Activated CD4-positive, alpha-beta T cell treated with anti-CD3 and anti-CD28 coated beads, Interleukin-2, Interleukin-4, amounts not matched to agents 100 ng/mL and 50 ng/mL, durations not matched to agents 16 hours and 8 hours (primary cell): ENCODE measurements at regions not wholly inside any gene's neighbourhood (a gene's known extent, or its start where the extent isn't known, plus 50 kb on each side); places are given as distances from the start of the nearest gene placed in this dataset.

Experiments used
- DNase-seq: peaks from one replicate; pipeline ENCODE4 v3.0.0-alpha.2; 2020; ENCODE audit warnings: low spot score

- no peak for DNase-seq
These were observed 207.6 kb upstream of the RAB4A start for GRCh38 chr1:229063154-229063773.

- no peak for DNase-seq
These were observed 206.4 kb upstream of the RAB4A start for GRCh38 chr1:229064320-229065168.

- DNase-seq, result no peak
These were observed 205.3 kb upstream of the RAB4A start for GRCh38 chr1:229065613-229066012.

GRCh38 chr1:229066591-229066990 lies 204.3 kb upstream of the RAB4A start:
- no peak for DNase-seq

- DNase-seq, result no peak
These were observed 203.4 kb upstream of the RAB4A start for GRCh38 chr1:229067546-229067945.

- DNase-seq, result no peak
These were observed 202.5 kb upstream of the RAB4A start for GRCh38 chr1:229068270-229068987.

GRCh38 chr1:229069176-229069575 lies 201.7 kb upstream of the RAB4A start:
- no peak for DNase-seq

- no peak for DNase-seq
These were observed 200.7 kb upstream of the RAB4A start for GRCh38 chr1:229070168-229070567.

- DNase-seq, result no peak
These were observed 197.7 kb upstream of the RAB4A start for GRCh38 chr1:229073251-229073650.

GRCh38 chr1:229075217-229075616 lies 195.7 kb upstream of the RAB4A start:
- DNase-seq, result peak; percentile 14

GRCh38 chr1:229075716-229076115 lies 195.2 kb upstream of the RAB4A start:
- DNase-seq, result no peak

GRCh38 chr1:229076195-229076594 lies 194.7 kb upstream of the RAB4A start:
- no peak for DNase-seq

GRCh38 chr1:229079016-229079595 lies 191.8 kb upstream of the RAB4A start:
- DNase-seq, result peak; percentile 5

GRCh38 chr1:229080361-229080760 lies 190.6 kb upstream of the RAB4A start:
- no peak for DNase-seq

GRCh38 chr1:229085291-229085690 lies 185.6 kb upstream of the RAB4A start:
- DNase-seq, result no peak

- no peak for DNase-seq
These were observed 184.8 kb upstream of the RAB4A start for GRCh38 chr1:229086091-229086490.

- DNase-seq, result no peak
These were observed 184.2 kb upstream of the RAB4A start for GRCh38 chr1:229086686-229087085.

- no peak for DNase-seq
These were observed 183.6 kb upstream of the RAB4A start for GRCh38 chr1:229087339-229087738.

- no peak for DNase-seq
These were observed 183.0 kb upstream of the RAB4A start for GRCh38 chr1:229087906-229088305.

GRCh38 chr1:229088711-229089110 lies 182.2 kb upstream of the RAB4A start:
- DNase-seq, result no peak

- no peak for DNase-seq
These were observed 181.2 kb upstream of the RAB4A start for GRCh38 chr1:229089586-229090208.

- DNase-seq, result no peak
These were observed 179.2 kb upstream of the RAB4A start for GRCh38 chr1:229091721-229092136.
